ENCODE measurements at regions not wholly inside any gene's neighbourhood (a gene's known extent, or its start where the extent isn't known, plus 50 kb on each side); places are given as distances from the start of the nearest gene placed in this dataset.
"Not testable (repeated sequence)": the region's sequence is repeated elsewhere in the genome, so short reads cannot be mapped to it uniquely, and the experiment has no call there.

DNA sequence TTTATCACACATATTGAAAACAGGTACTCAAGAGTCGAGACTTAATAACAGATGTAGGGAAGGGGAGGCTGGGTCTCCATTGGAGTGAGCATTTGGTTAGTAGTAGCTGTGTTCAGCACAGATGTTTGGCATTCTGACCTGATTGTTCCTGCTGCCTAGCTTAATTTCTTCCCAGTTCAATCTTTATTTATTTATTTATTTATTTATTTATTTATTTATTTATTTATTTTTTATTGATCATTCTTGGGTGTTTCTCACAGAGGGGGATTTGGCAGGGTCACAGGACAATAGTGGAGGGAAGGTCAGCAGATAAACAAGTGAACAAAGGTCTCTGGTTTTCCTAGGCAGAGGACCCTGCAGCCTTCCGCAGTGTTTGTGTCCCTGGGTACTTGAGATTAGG is 324.3 kb downstream of the CHM start:
- TF ChIP-seq, protein P1, sequence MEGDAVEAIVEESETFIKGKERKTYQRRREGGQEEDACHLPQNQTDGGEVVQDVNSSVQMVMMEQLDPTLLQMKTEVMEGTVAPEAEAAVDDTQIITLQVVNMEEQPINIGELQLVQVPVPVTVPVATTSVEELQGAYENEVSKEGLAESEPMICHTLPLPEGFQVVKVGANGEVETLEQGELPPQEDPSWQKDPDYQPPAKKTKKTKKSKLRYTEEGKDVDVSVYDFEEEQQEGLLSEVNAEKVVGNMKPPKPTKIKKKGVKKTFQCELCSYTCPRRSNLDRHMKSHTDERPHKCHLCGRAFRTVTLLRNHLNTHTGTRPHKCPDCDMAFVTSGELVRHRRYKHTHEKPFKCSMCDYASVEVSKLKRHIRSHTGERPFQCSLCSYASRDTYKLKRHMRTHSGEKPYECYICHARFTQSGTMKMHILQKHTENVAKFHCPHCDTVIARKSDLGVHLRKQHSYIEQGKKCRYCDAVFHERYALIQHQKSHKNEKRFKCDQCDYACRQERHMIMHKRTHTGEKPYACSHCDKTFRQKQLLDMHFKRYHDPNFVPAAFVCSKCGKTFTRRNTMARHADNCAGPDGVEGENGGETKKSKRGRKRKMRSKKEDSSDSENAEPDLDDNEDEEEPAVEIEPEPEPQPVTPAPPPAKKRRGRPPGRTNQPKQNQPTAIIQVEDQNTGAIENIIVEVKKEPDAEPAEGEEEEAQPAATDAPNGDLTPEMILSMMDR (conservative IDR thresholded peaks at IDR 0.05; ENCODE audit: low read length) = not testable (repeated sequence)
- not testable (repeated sequence) for TF ChIP-seq EZH2phosphoT487 (IDR thresholded peaks at IDR 0.05; ENCODE audit: borderline replicate concordance, low read depth, low read length)

All from OCI-LY7 (cell line).